SK-N-SH (cell line): ENCODE measurements at regions not wholly inside any gene's neighbourhood (a gene's known extent, or its start where the extent isn't known, plus 50 kb on each side); places are given as distances from the start of the nearest gene placed in this dataset.

Experiments used
- CTCF ChIA-PET: fragments of 300-600, 350-600 bp; formaldehyde crosslinking; extraction: SDS; loops from one replicate; lab custom pipeline; 2021; lab: Yijun Ruan, JAX
- POLR2A ChIA-PET: fragments of 350-600 bp; sonication (Branson Sonifier 250); formaldehyde crosslinking; extraction: SDS; loops from one replicate; lab custom pipeline; 2020; ENCODE audit warnings: antibody characterized with exemption, inconsistent platforms; lab: Yijun Ruan, JAX
- DNase-seq: peaks from one replicate; pipeline ENCODE4 v3.0.0; 2012
- H2AFZ ChIP-seq: fragments of 200-600 bp; sonication (generic); 2 replicates; pipeline ENCODE4 v1.8.1; 2016; ENCODE audit warnings: antibody characterized with exemption, mild to moderate bottlenecking, low read depth
- H3F3A ChIP-seq: fragments of 200-600 bp; sonication (generic); replicated peaks from 2 replicates; pipeline ENCODE3; 2016; ENCODE audit warnings: antibody characterized with exemption, mild to moderate bottlenecking; ENCODE audit not compliant: insufficient read depth
- H3K27ac ChIP-seq, 2 experiments: fragments of 200-500 bp in 1 of 2; fragments of 200-600 bp in 1 of 2; sonication (Bioruptor generic) in 1 of 2; sonication (generic), shearing (Covaris generic) in 1 of 2; 2 replicates each; pipeline versions ENCODE4 v1.5.1 to v1.6.1; 2014 to 2016; ENCODE audit warnings: low read depth in 2 of 2, inconsistent platforms in 1 of 2, low read length in 1 of 2, mild to moderate bottlenecking in 1 of 2, mixed read lengths in 1 of 2
- H3K27me3 ChIP-seq: fragments of 200-600 bp; sonication (generic), shearing (Covaris generic); 2 replicates; pipeline ENCODE4 v1.6.1; 2016; ENCODE audit warnings: mixed run types; ENCODE audit not compliant: insufficient read depth
- H3K36me3 ChIP-seq, 2 experiments: fragments of 200-500 bp in 1 of 2; fragments of 200-600 bp in 1 of 2; sonication (Bioruptor generic) in 1 of 2; sonication (generic) in 1 of 2; replicated peaks in 1 of 2; 2 replicates each; pipeline versions ENCODE3 to v1.5.1; 2014 to 2016; ENCODE audit warnings: low read length in 1 of 2, mild to moderate bottlenecking in 1 of 2; ENCODE audit not compliant: insufficient read depth in 2 of 2, control insufficient read depth in 1 of 2
- H3K4me1 ChIP-seq, 2 experiments: fragments of 200-500 bp in 1 of 2; fragments of 200-600 bp in 1 of 2; sonication (Bioruptor generic) in 1 of 2; sonication (generic), shearing (Covaris generic) in 1 of 2; 2 replicates each; pipeline versions ENCODE4 v1.5.1 to v1.6.1; 2014 to 2016; ENCODE audit warnings: low read depth in 1 of 2, low read length in 1 of 2, mixed run types in 1 of 2; ENCODE audit not compliant: insufficient read depth in 2 of 2, control insufficient read depth in 1 of 2
- H3K4me2 ChIP-seq: fragments of 200-600 bp; sonication (generic), shearing (Covaris generic); 2 replicates; pipeline ENCODE4 v1.6.1; 2017; ENCODE audit warnings: mixed run types
- H3K4me3 ChIP-seq, 2 experiments: fragments of 200-500 bp in 1 of 2; fragments of 200-600 bp in 1 of 2; sonication (Bioruptor generic) in 1 of 2; sonication (generic), shearing (Covaris generic) in 1 of 2; 2 replicates each; pipeline versions ENCODE4 v1.5.1 to v1.8.1; 2014 to 2016; ENCODE audit warnings: low read depth in 2 of 2, inconsistent platforms in 1 of 2, low read length in 1 of 2, mild to moderate bottlenecking in 1 of 2, mixed read lengths in 1 of 2, moderate library complexity in 1 of 2
- H3K79me2 ChIP-seq: fragments of 200-600 bp; sonication (generic); 2 replicates; pipeline ENCODE4 v1.8.1; 2017; ENCODE audit warnings: mild to moderate bottlenecking; ENCODE audit not compliant: insufficient read depth
- H3K9ac ChIP-seq: fragments of 200-600 bp; sonication (generic); 2 replicates; pipeline ENCODE4 v1.6.1; 2017; ENCODE audit warnings: mixed run types
- H3K9me2 ChIP-seq: fragments of 200-600 bp; sonication (generic); 2 replicates; pipeline ENCODE4 v1.6.1; 2017; ENCODE audit warnings: mixed run types
- H3K9me3 ChIP-seq: fragments of 200-600 bp; sonication (generic); 2 replicates; pipeline ENCODE4 v1.6.1; 2017; ENCODE audit warnings: mixed run types, mild to moderate bottlenecking, moderate library complexity
- H4K20me1 ChIP-seq: fragments of 200-600 bp; sonication (generic); 2 replicates; pipeline ENCODE4 v1.6.1; 2017; ENCODE audit warnings: mild to moderate bottlenecking, mixed run types; ENCODE audit not compliant: insufficient read depth
- CHD2 ChIP-seq: fragments of 150-350 bp; IDR thresholded peaks from 2 replicates; pipeline ENCODE4 v1.6.1; 2018; ENCODE audit warnings: low read length; ENCODE audit not compliant: partially characterized antibody
- ELF1 ChIP-seq: IDR thresholded peaks from 2 replicates; pipeline ENCODE4 v1.4.0; 2012
- FOXM1 ChIP-seq: IDR thresholded peaks from 2 replicates; pipeline ENCODE4 v1.4.0; 2012; ENCODE audit warnings: low read depth, mild to moderate bottlenecking
- GABPA ChIP-seq: IDR thresholded peaks from 2 replicates; pipeline ENCODE4 v1.4.0; 2012; ENCODE audit warnings: low read depth, mild to moderate bottlenecking
- GATA2 ChIP-seq: sonication (generic); formaldehyde crosslinking; IDR thresholded peaks from 2 replicates; pipeline ENCODE4 v1.5.0; 2020; ENCODE audit warnings: mild to moderate bottlenecking, missing genetic modification reagents
- MXI1 ChIP-seq: IDR thresholded peaks from 2 replicates; pipeline ENCODE4 v1.6.1; 2012; ENCODE audit warnings: mild to moderate bottlenecking, low read depth, low read length, improper control_type of control experiment
- NRF1 ChIP-seq: IDR thresholded peaks from 2 replicates; pipeline ENCODE4 v1.6.1; 2012; ENCODE audit warnings: low read depth, mild to moderate bottlenecking, low read length
- POLR2AphosphoS5 ChIP-seq: IDR thresholded peaks from 2 replicates; pipeline ENCODE4 v1.6.1; 2012; ENCODE audit warnings: low read depth, low read length
- RCOR1 ChIP-seq: fragments of 150-350 bp; IDR thresholded peaks from 2 replicates; pipeline ENCODE4 v1.6.1; 2017; ENCODE audit warnings: antibody characterized with exemption, low read length
- RFX5 ChIP-seq: IDR thresholded peaks from 2 replicates; pipeline ENCODE4 v1.6.1; 2012; ENCODE audit warnings: mild to moderate bottlenecking, improper control_type of control experiment, low read length
- SIN3A ChIP-seq: IDR thresholded peaks from 2 replicates; pipeline ENCODE4 v1.6.1; 2012; ENCODE audit warnings: low read depth, mild to moderate bottlenecking, low read length, moderate library complexity, borderline replicate concordance
- SMC3 ChIP-seq: IDR thresholded peaks from 2 replicates; pipeline ENCODE4 v1.6.1; 2012; ENCODE audit warnings: low read depth, low read length, improper control_type of control experiment
- TCF12 ChIP-seq: IDR thresholded peaks from 2 replicates; pipeline ENCODE4 v1.4.0; 2012
- TEAD4 ChIP-seq: IDR thresholded peaks from 2 replicates; pipeline ENCODE4 v1.4.0; 2012; ENCODE audit warnings: mild to moderate bottlenecking, borderline replicate concordance; ENCODE audit not compliant: insufficient read depth
- USF2 ChIP-seq: fragments of 150-350 bp; IDR thresholded peaks from 2 replicates; pipeline ENCODE4 v1.6.1; 2017; ENCODE audit warnings: antibody characterized with exemption, low read length, low read depth, borderline replicate concordance
- YY1 ChIP-seq: IDR thresholded peaks from 2 replicates; pipeline ENCODE4 v1.4.0; 2012; ENCODE audit warnings: low read depth, mild to moderate bottlenecking
- WGBS: methylation state at CpG from one replicate; pipeline ENCODE4 v1.1.6; 2017; ENCODE audit warnings: low lambda C conversion rate; 5-methylcytosine and 5-hydroxymethylcytosine counted together
- TF ChIP-seq, protein P1 (sequence below): IDR thresholded peaks from 2 replicates; pipeline ENCODE4 v1.4.0; 2012; ENCODE audit warnings: low read depth, borderline replicate concordance
- TF ChIP-seq, protein P2 (sequence below): fragments of 200-600 bp; sonication (generic); IDR thresholded peaks from 2 replicates; pipeline ENCODE4 v1.6.1; 2017; ENCODE audit warnings: antibody characterized with exemption, mild to moderate bottlenecking, moderate library complexity
- TF ChIP-seq, protein P3 (sequence below): IDR thresholded peaks from 2 replicates; pipeline ENCODE4 v1.4.0; 2012; ENCODE audit warnings: low read depth, borderline replicate concordance

GRCh38 chr10:28453926-28454325 is 79.0 kb upstream of the WAC start:
- Histone ChIP-seq H3K27me3 (no peaks in the 10 kb centered on the region), H3K4me2 (no peak overlapping the region), H3F3A (no peaks in the 10 kb centered on the region), H3K27ac (no peak overlapping the region), H3K36me3 (no peaks in the 10 kb centered on the region), H3K9me3 (peaks cover 7% of the 10 kb centered on the region; the same call in 1 of the 2 replicates), H3K4me1 (peaks cover 0 to 3% of the 10 kb centered on the region in 2 experiments; a peak in 2 of 4 replicates), H2AFZ (no peak overlapping the region), H3K79me2 (no peaks in the 10 kb centered on the region), H3K9ac (no peak overlapping the region), H3K9me2 (no peaks in the 10 kb centered on the region), H4K20me1 (no peaks in the 10 kb centered on the region), H3K4me3 (no peak overlapping the region)
- DNase-seq: no peak
- POLR2A ChIA-PET: interaction anchor here (0.7 kb wide), 1 partner anchor 8 kb away, joined by 3 read pairs; no protein-coding TSS in a partner anchor
- TF ChIP-seq POLR2AphosphoS5: no peak
- no peak for TF ChIP-seq USF2
- TF ChIP-seq SIN3A: no peak
- no peak for TF ChIP-seq SMC3
- no peak for TF ChIP-seq GABPA
- TF ChIP-seq, protein P1, sequence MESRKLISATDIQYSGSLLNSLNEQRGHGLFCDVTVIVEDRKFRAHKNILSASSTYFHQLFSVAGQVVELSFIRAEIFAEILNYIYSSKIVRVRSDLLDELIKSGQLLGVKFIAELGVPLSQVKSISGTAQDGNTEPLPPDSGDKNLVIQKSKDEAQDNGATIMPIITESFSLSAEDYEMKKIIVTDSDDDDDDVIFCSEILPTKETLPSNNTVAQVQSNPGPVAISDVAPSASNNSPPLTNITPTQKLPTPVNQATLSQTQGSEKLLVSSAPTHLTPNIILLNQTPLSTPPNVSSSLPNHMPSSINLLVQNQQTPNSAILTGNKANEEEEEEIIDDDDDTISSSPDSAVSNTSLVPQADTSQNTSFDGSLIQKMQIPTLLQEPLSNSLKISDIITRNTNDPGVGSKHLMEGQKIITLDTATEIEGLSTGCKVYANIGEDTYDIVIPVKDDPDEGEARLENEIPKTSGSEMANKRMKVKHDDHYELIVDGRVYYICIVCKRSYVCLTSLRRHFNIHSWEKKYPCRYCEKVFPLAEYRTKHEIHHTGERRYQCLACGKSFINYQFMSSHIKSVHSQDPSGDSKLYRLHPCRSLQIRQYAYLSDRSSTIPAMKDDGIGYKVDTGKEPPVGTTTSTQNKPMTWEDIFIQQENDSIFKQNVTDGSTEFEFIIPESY: no peak
- no peak for TF ChIP-seq RFX5
- TF ChIP-seq MXI1: no peak
- no peak for TF ChIP-seq GATA2
- TF ChIP-seq, protein P2, sequence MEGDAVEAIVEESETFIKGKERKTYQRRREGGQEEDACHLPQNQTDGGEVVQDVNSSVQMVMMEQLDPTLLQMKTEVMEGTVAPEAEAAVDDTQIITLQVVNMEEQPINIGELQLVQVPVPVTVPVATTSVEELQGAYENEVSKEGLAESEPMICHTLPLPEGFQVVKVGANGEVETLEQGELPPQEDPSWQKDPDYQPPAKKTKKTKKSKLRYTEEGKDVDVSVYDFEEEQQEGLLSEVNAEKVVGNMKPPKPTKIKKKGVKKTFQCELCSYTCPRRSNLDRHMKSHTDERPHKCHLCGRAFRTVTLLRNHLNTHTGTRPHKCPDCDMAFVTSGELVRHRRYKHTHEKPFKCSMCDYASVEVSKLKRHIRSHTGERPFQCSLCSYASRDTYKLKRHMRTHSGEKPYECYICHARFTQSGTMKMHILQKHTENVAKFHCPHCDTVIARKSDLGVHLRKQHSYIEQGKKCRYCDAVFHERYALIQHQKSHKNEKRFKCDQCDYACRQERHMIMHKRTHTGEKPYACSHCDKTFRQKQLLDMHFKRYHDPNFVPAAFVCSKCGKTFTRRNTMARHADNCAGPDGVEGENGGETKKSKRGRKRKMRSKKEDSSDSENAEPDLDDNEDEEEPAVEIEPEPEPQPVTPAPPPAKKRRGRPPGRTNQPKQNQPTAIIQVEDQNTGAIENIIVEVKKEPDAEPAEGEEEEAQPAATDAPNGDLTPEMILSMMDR: no peak
- TF ChIP-seq, protein P3, sequence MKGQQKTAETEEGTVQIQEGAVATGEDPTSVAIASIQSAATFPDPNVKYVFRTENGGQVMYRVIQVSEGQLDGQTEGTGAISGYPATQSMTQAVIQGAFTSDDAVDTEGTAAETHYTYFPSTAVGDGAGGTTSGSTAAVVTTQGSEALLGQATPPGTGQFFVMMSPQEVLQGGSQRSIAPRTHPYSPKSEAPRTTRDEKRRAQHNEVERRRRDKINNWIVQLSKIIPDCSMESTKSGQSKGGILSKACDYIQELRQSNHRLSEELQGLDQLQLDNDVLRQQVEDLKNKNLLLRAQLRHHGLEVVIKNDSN: no peak
- no peak for TF ChIP-seq TEAD4
- CTCF ChIA-PET: no interaction called here
- WGBS: 46% methylated on average over 1 of the region's 1 CpG

- H3K4me2 ChIP-seq: no peak overlapping the region
- POLR2A ChIA-PET: no interaction called here
Measured at GRCh38 chr10:28457110-28457509, 75.8 kb upstream of the WAC start.

More at GRCh38 chr10:28457110-28457509, 75.8 kb upstream of the WAC start:
- Histone ChIP-seq H3F3A (no peaks in the 10 kb centered on the region), H3K4me3 (no peak overlapping the region), H3K36me3 (no peaks in the 10 kb centered on the region), H3K9ac (no peak overlapping the region), H3K79me2 (no peaks in the 10 kb centered on the region), H4K20me1 (no peaks in the 10 kb centered on the region), H2AFZ (no peak overlapping the region), H3K9me3 (peaks cover 7% of the 10 kb centered on the region; the same call in 1 of the 2 replicates), H3K27me3 (no peaks in the 10 kb centered on the region), H3K9me2 (no peaks in the 10 kb centered on the region; the same call in 1 of the 2 replicates), H3K27ac (no peak overlapping the region), H3K4me1 (no peaks in the 10 kb centered on the region)
- CTCF ChIA-PET: no interaction called here
- 95% methylated on average over 2 of the region's 2 CpGs for WGBS
- DNase-seq: no peak
- TF ChIP-seq FOXM1 (no peak), TCF12 (no peak), CHD2 (no peak), NRF1 (no peak), YY1 (no peak), RCOR1 (no peak), POLR2AphosphoS5 (no peak), ELF1 (no peak), GABPA (no peak)
- TF ChIP-seq, protein P2: no peak
